Stimulated activated naive CD8-positive, alpha-beta T cell treated with anti-CD3 and anti-CD28 coated beads, Interleukin-15, Interleukin-2, amounts not matched to agents 100 U/mL and 50 U/mL, for 24 hours (primary cell): ENCODE measurements at regions not wholly inside any gene's neighbourhood (a gene's known extent, or its start where the extent isn't known, plus 50 kb on each side); places are given as distances from the start of the nearest gene placed in this dataset.

Source experiments
- ATAC-seq: fragments of 150-1000 bp; cut with Tn5 transposase; one replicate; pipeline ENCODE4 v1.10.0; 2021
- DNase-seq: peaks from one replicate; pipeline ENCODE4 v3.0.0; 2021

DNA sequence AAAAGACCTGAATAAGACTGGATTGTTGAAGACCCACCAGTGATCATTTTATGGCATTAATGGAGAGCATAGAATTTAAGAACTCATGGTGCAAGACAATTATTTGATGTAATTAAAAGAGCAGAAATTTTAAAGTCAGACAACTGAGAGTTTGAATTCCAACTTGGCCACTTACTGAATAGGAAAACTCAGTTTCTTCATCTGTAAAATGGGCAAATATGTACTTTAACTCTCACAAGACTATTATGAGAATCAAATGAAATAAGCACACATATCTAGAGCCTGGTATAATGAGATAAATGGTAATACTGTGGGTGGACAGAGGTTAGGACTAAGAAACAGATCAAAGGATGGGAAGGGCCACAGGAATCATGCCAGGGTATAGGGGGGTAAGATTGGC, 88.0 kb downstream of the SOX9 start:
- ATAC-seq = no peak
- DNase-seq = no peak

DNA sequence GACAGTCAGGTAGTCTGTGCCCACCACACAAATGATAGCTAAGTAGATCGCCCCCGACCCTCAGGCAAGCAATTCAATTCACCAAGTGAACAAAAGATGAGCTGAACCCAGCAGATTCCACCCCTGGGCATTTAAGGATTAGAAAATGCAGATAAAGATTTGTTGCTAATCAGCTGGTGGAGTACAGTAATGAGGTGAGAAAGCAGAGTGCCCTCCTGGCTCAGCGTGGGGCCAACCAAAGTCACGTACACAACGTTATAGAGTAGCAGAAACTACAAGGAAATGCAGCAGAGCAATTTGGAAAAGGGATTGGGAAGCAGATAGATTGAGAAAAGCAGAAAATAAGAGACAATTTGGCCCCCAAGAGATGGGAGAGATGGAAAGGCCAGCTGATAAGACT, 91.2 kb downstream of the SOX9 start:
- DNase-seq (no peak), ATAC-seq (no peak)

GRCh38 chr17:72215490-72215889, 94.7 kb downstream of the SOX9 start:
- no peak for DNase-seq

DNA sequence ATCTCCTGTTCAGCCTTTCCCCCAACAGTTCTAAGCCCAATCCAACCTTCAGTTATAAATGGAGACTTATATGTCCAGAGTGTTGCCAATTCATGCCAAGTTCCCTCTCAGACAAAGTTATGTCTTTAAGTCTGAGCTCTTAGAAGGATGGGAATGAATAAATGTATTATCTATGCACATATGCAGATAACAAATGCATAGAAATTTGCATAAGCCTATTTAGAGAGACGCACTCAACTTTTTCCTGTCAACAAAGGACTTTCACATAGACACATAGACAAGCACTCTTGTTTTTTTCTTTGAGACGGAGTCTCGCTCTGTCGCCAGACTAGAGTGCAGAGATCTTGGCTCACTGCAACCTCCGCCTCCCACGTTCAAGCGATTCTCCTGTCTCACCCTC, 95.1 kb downstream of the SOX9 start:
- DNase-seq = no peak
- ATAC-seq = no peak

More at GRCh38 chr17:72215490-72215889, 94.7 kb downstream of the SOX9 start:
- no peak for ATAC-seq

DNA sequence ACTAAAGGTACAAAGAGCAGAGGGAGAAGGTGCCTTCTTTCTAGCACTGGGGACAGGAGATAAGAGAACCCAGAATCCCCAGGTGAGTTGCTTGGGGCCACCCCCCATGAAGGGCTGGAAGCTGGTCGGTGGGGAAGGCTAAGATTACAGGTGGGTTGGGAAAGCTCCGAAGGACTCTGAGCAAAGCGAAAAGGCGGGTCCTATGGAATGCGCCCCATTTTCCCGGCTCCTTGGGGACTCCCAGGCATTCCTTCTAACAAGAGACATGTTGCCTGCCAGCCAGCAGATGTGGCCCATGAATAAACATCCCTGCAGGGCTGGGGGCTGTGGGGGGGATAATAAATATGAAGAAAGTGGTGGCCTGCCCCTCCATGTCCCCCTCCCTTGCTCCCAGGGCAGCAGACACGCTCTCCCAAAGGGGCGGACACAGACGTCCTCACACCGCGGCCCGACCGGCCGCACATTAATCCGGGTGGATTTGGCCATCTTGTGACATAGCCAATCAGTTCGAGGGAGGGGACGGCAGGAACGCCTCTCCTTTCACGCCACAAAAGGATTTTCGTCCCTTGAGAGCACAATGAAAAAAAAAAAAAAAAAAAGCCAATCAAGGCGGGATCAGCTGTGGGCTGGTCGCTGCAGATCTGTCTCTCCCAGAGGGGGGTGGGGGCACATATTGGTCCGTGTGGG, 98.5 kb downstream of the SOX9 start:
- no peak for DNase-seq
- no peak for ATAC-seq

GRCh38 chr17:72219824-72220493, 99.1 kb downstream of the SOX9 start:
- DNase-seq = no peak
- no peak for ATAC-seq

GRCh38 chr17:72222661-72223380, 102.0 kb downstream of the SOX9 start:
- DNase-seq = no peak
- ATAC-seq = no peak

DNA sequence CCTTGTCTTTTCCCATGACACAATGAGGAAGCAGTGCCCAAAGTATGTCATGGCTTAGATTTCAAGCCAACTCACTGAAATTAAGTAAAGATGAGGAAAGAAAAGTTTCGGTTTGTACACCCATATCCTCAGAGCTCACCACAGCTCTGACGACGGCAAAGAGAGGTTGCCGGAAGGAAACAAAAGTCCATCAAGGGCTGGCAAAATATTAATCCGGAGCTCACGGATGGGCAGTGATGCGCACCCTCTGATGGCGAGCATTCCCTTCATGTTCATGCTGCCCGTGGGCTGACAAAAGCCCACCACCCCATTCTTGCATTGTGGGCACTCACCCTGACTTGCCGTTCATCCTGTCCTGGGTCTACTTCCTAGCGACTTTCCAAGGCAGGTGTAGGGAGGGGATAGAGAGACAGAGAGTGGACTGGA, 103.1 kb downstream of the SOX9 start:
- DNase-seq (no peak), ATAC-seq (no peak)

GRCh38 chr17:72226322-72226721, 105.5 kb downstream of the SOX9 start:
- no peak for ATAC-seq
- no peak for DNase-seq

- DNase-seq = no peak
- no peak for ATAC-seq
Observed at GRCh38 chr17:72233986-72234385, 113.2 kb downstream of the SOX9 start.

GRCh38 chr17:72234985-72235384, 114.2 kb downstream of the SOX9 start:
- DNase-seq = no peak
- ATAC-seq = no peak

DNA sequence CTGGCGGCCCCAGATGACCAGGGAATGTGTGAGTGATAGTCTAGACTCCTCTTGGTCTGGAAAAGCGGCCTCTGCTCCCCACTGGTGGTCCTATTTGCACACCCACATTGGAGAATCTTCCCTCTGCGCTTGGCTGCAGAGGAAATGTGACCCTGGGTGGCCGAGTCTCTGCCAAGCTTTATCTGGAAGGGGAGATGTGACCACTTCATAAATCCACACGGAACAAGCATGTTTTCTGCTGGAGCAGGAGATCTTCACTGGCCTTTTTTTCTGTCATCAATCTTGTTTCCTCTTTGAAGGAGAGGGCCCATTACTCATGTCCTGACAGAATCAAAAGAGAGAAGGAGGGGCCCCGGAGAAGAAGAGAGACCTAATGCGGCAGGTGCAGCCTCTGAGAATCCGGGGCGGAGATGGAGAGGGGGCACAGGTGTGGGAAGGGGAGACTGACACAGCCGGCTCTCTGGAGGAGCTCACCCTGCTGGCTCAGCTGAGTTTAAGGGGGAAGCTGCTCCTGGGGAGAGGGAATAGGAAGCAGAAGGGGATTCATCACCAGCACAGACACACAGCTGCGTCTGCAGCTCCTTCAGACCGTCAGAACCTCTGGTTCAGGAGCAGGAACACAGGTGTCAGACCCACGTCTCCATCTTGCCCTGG, 116.3 kb downstream of the SOX9 start:
- ATAC-seq (no peak), DNase-seq (no peak)

GRCh38 chr17:72238157-72238673, 117.4 kb downstream of the SOX9 start:
- ATAC-seq (no peak), DNase-seq (no peak)

- ATAC-seq (no peak), DNase-seq (no peak)
Observed at GRCh38 chr17:72239548-72239947, 118.7 kb downstream of the SOX9 start.

GRCh38 chr17:72240333-72240732, 119.5 kb downstream of the SOX9 start:
- ATAC-seq (no peak), DNase-seq (no peak)

DNA sequence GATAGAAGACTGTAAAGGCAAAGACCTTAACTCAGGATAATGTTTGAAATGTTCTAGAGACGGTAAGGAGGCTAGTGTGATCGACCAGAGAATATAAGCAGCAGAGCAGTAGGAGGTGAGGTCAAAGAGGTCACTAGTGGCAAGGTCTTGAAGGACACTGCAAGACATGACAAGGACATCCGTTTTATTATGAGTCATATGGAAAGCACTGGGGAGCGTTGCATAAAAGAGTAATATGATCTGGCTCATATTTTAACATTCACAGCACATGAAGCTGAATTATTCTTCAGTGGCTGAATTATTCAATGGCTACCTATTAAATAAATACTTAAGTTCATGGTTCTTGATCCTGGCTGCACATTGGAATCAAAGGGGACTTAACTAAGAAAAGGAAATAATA, 123.7 kb downstream of the SOX9 start:
- no peak for DNase-seq
- no peak for ATAC-seq

GRCh38 chr17:72244956-72245355, 124.1 kb downstream of the SOX9 start:
- ATAC-seq (no peak), DNase-seq (no peak)

- ATAC-seq = no peak
- DNase-seq = no peak
Observed at GRCh38 chr17:72249441-72249840, 128.6 kb downstream of the SOX9 start.

- no peak for DNase-seq
Observed at GRCh38 chr17:72250206-72250605, 129.4 kb downstream of the SOX9 start.

GRCh38 chr17:72253597-72253996, 132.8 kb downstream of the SOX9 start:
- DNase-seq (no peak), ATAC-seq (no peak)

More at GRCh38 chr17:72250206-72250605, 129.4 kb downstream of the SOX9 start:
- ATAC-seq = no peak

GRCh38 chr17:72254808-72255449, 134.1 kb downstream of the SOX9 start:
- DNase-seq = no peak
- no peak for ATAC-seq

DNA sequence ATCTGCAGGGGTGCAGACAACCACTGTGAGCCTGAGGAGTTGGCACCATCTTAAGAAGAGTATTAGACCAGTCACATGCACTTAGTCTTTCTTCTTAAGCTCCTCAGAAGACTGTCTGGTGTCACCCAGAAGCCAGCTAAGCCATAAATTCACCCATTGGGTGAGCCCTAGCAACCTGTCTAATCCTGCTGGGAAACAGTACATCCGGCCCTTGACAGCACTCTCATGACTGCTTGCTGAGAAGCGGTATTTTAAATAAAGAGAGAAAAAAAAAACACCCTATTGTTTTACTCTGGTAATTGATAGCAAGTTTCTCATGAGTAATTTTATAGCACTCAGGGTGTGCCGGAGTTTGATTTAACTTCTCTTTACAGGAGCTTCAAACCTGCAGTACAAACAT, 134.7 kb downstream of the SOX9 start:
- DNase-seq = no peak
- ATAC-seq = no peak
